DMS153 treated with DMSO at 0.1 percent for 48 hours (cell line): ENCODE measurements at regions not wholly inside any gene's neighbourhood (a gene's known extent, or its start where the extent isn't known, plus 50 kb on each side); places are given as distances from the start of the nearest gene placed in this dataset.
"Not testable (repeated sequence)": the region's sequence is repeated elsewhere in the genome, so short reads cannot be mapped to it uniquely, and the experiment has no call there.

Experiments
- DNase-seq: peaks from one replicate; lab custom pipeline; 2025; ENCODE audit not compliant: unreplicated experiment; lab: John Stamatoyannopoulos, UW

DNA sequence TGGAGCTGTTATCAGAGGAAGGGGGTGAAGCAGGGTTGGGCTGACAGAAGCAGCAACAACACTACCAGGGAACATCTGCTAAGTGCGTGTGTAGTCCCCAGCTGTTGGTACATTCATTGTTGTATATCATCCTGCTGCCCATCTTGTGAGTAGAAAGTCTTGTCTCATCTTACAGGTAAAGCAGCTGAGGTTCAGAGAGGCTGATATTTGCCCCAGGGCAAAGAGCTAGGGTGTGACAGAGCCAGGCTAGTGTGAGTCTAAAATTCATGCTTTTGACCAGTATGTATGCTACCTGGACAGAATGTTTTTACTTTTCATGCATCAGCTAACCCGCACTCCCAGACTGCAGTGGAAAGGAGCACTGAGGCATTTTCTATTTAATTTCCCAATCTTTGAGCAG, 221.6 kb downstream of the STK31 start:
- no peak for DNase-seq

DNA sequence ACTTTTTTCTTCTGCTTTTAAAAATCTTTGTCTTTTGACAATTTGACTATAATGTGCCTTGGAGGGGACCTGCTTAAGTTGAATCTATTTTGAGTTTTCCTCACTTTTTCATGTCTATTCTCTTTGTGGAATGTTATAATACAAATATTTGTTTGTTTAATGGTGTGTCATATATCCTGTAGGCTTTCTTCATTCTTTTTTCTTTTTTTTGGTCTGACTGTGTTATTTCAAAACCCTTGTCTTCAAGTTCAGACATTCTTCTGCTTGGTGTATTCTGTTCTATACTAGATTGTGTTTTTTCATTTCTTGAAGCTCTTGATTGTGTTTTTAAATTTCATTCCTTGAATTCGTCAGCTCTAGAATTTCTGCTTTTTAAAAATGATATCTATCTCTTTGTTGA, 228.2 kb downstream of the STK31 start:
- no peak for DNase-seq

DNA sequence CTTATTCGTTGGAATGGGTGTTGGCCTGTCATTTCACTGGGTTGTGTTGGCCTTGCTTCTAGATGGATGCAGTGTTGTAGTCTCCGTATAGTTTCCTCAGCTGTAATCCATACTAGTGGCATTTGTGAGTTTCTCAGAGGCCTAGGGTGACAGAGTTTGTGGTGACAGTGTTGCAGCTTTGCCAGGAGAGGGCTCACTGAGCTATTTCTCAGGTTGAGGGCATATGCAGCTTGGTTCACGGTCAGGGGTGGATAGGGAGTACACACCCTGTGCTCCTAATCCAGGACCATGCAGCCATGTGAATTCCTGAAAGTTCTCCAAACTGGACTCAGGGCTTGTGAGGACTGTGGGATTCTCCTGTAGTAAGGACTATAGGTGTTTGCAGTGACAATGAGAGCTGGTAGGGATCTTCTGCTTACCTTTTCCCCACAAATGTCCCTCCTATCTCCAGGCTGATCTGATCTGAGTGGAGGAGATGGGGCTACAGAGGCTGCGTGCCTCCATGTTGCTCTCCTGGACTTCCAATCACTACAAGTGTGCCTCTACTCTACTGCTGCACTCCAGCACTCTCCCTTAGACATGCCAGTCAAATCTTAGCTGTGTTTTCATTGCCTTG, 229.0 kb downstream of the STK31 start:
- peak; percentile 40 for DNase-seq

DNA sequence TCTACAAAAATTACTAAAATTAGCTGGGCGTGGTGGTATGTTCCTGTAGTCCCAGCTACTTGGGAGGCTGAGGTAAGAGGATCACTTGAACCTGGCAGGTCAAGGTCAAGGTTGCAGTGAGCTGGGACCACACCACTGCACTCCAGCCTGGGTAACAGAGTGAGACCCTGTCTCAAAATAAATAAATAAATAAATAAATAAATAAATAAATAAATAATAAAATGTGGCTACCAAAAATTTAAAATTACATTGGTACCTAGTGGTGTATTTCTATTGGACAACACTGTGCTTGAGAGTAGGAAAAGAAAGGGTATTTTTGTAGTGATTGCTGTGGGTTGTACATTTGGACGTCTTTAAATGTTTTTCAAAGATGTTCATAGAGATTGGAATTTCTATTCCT, 229.7 kb downstream of the STK31 start:
- DNase-seq = not testable (repeated sequence)

DNA sequence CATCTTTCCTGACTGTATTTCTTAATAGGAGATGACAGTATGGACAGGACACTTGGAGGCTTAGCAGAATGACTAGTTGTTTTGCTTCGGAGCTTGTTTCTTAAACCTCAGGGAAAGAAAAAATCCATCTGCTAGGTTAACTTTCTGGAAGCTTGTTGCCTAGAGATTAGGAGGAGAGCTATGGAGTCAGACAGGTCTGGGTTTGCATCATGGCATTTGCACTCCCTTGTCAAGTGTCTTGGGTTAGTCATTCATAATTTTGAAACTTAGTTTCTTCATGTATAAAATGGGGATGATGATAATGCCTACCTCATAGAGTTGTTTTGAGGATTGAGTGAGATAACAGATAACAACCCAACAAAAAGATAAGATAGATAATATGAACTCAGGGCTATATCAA, 231.5 kb downstream of the STK31 start:
- no peak for DNase-seq

DNA sequence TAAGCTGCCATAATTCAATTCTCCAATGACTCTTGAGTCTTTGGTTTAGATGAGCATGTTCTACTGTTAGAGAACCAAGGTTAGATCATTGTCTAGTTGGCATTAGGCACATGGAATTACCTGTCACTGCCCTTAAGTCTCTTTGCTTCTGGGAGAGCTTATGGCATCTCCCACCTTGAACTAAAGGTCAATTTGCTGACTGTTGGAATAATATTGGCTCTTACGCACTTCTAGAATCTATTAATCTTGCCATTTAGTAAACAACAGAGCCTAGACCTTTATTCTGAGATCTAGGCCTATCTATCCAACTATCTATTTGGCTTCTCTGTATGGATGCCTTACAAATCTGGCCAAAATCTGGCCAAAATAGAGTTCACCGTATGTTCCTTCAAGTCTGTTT, 232.0 kb downstream of the STK31 start:
- DNase-seq = no peak

- DNase-seq = no peak
These were observed 234.1 kb downstream of the STK31 start for GRCh38 chr7:23944131-23944530.

- no peak for DNase-seq
These were observed 235.5 kb downstream of the STK31 start for GRCh38 chr7:23945472-23945871.

DNA sequence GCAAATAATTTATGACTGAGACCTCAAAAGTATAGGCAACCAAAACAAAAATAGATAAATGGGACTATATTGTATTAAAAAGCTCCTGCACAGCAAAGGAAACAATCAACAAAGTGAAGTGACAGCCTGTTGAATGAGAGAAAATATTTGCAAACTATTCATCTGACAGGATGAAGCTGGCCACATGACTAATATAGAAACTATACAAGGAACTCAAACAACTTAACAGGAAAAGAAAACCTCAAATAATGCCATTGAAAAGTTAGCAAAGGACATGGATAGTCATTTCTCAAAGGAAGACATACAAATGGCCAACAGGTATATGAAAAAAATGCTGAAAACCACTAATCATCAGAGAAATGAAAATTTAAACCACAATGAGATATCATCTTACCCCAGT, 245.1 kb downstream of the STK31 start:
- DNase-seq = no peak

DNA sequence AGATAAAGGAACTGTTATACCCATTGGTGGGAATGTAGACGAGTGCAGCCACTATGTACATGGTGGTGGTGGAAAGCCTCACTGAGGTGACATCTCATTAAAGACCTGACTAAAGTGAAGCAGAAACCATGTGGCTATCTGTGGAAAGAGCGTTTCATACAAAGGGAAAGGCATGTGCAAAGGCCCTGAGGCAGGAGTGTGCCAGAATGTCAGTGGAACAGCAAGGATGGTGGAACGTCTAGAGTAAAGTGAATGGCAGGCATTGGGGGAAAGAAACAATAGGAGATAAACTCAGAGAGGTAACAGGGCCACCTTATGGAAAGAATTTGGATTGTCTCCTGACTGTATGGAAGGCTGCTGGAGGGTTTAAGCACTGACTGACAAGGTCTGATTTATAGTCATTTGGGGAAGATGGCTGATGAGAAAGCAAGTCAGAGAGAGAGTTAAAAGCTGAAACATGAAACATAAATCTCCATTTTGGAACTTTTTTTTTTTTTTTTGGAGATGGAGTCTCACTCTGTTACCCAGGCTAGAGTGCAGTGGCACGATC, 245.7 kb downstream of the STK31 start:
- no peak for DNase-seq

DNA sequence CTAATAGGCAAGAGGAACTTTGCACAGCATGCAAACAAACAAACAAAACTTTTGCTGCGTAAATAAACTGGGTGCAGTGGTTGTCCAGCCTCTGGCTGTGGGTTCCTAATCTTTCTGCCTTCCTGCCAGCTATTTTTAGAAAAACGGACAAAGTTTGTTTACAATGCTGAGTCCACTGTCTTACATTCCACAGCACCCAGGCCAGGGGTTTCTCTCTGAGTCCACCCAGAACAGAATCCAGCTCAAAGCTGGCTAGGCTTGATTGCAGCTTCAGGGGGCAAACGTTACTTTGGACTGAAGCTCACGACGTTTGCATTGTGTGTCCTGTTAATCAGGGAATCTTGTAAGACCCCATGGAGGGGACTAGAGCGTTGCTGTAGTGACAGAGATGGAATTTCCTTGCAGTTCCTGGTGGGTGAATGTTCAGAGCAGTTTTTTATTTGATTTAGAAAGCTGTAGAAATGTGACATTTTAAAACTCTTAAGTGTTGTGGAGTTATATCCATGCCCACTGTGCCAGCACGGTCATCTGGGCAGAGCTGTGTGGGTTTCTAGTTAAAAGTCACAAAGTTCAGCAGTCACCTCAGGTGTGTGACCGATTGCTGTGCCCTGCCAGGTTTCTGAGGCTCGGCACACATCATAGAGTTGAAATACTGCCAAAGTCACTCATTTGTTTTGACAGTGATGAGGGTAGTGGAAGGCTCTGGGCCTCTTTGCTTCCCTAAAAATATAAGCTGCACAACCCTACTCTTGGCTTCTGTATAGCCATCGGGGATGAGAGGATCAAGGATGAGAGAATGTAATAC, 247.0 kb downstream of the STK31 start:
- DNase-seq = no peak

- no peak for DNase-seq
These were observed 249.8 kb downstream of the STK31 start for GRCh38 chr7:23959821-23960220.

- DNase-seq = no peak
These were observed 250.3 kb downstream of the STK31 start for GRCh38 chr7:23960361-23960760.

GRCh38 chr7:23963461-23964165, 253.6 kb downstream of the STK31 start:
- DNase-seq = no peak

DNA sequence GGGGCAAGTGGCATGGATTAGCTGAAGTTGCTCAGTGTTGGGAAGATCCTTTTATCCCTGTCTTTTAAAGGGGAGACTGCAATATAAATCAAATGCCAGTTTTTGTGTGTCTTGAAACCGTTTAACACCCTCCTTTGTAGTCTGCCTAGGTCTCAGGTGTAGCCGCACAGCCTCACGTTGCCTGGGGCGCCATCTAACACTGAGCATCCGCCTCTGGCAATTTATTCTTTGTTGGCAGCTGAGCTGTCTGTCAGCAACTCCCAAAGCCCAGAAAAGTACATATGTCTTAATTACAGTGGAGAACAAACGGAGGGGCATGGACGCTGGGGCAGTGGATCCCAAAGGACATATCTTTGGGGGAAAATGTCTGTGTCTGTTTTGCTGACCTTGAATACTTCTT, 254.7 kb downstream of the STK31 start:
- no peak for DNase-seq

DNA sequence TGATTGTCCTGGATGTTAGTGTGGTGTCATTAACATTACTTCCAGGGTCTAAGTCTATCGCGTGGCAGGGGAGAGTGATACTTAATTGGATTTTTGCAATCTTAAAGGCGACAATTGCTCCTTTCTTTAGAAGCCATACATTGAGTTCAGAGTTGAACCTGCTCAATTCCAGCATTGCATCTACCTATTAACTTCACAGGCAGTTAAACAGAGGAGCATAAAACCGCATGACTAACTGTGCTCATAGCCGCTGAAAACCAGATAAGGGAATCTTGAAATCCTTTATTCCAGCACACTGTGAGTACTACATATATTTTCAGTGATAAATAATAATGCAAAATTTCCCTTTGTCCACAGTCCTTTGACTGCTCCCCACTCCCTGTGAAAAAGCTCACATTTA, 255.3 kb downstream of the STK31 start:
- DNase-seq = no peak

DNA sequence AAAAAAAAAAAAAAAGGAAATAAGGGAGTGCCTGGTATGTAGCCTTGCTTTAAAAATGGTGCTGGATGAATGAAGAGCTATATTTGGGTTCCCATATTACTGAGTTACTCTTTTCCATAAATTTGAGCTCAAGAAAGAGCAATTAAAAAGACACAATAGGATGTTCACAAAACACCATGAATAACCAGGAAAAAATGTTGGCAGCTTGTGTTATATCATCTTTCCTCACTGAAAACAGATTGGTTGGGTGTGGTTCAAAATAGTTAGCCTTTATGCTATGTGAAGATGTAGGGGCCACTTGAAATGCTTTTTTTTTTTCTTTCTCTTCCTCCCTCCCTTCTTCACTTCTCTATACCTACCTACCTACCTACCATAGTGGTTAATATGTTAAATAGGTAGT, 256.9 kb downstream of the STK31 start:
- no peak for DNase-seq

DNA sequence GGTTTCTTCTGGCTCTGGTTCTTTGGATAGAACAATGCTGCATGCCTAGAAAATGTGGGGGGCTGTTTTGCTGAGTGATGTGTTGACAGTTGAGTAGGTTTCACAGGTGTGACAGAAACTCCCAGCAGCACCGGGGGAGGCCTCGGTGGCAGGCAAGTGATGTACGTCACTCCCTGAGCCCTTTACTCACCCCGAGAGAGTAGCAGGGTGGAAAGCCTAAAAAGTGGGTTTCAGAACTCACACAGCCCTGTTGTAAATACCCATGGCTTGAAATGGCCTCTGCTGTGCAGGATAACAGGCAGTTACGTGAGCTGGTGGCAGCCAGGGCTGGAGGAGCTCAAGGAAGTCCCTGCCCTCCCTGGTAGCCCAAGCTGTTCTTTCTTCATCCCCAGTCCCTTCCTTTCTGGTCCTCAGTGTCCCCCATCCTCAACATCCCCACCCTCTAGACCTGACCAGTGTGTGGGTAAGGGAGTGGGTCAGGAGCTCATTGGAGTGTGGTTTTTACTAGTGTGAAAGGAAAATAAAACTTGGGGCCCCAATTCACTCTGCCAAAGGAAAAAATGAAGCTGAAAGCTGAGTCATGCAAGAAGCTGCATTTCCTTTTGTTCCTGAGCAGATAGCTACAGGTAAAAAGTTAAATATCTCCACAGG, 258.1 kb downstream of the STK31 start:
- no peak for DNase-seq

DNA sequence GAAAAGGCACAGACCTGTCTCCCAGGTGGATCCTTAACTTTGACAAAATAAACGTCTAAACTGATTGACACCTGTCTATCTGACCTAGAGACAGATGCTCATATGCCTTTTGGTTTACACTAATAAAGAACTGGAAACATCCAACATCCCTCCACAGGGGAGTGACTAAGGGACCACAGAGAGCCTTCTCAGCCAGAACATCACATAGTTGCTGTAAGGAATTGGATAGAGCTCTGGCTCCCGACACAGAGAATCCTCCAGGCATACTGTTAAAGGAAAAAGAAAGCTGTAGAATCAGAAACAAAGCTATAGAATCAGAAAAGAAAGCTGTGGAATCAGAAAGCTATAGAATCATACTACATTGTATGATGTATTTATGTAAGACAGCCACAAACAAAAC, 258.8 kb downstream of the STK31 start:
- no peak for DNase-seq

GRCh38 chr7:23969443-23969842, 259.4 kb downstream of the STK31 start:
- no peak for DNase-seq

DNA sequence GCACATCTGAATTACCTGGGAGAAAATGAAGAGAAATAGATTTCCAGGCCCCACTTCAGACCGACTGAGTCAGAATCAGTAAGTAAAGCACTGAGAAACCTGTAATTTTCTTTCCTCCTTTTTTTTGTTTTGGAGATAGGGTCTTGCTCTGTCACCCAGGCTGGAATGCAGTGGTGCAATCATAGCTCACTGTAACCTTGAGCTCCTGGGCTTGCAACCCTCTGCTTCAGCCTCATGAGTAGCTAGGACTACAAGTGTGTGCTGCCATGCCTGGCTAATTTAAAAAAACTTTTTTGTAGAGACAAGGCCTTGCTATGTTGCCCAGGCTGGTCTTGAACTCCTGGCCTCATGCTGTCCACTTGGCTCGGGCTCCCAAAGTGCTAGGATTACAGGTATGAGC, 260.2 kb downstream of the STK31 start:
- no peak for DNase-seq
